ENCODE measurements at regions not wholly inside any gene's neighbourhood (a gene's known extent, or its start where the extent isn't known, plus 50 kb on each side); places are given as distances from the start of the nearest gene placed in this dataset.

DNA sequence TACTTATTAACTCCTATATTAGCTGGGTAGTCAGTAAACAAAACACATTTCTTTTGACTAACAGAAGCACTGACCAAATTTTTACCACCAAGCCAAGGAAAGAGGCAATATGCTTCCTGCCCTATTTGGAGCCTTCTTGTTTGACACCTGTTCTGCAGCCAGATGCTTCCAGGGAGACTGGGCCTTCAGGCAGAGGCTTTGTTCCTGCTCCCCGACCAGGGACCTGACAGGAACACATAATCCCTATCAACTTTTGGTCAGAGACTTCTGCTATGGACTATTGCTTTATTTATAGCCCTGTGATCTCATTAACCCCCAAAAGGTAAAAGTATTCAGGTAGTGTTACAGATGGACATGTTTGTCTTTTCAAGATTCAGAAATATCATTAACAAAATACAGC lies 541.3 kb downstream of the NTRK3 start:
- POLR2A ChIA-PET (ENCODE audit: low non-redundant PET): no interaction called here
- CTCF ChIA-PET: no interaction called here
- intact Hi-C loops (cut with micrococcal nuclease; ENCODE audit: unreplicated experiment): no loop called here

DNA sequence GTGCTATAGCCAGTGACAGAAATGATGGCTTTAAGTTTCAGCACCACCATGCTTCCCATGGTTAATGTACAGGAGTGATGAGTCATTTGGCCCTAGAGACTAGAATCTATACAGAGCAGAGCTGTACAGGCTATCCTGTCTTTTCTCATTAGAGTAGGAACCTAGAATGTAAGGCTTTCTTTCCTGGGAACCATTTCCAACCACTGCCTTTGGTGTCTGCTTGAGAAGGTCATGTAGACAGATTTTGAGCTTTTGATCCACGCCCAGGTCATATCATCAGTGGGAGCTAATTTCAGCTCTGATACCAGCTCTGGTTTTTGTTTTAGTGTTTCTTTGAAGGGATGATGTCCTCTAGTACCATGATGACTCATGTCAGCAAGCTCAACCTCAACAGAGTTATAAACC lies 543.1 kb downstream of the NTRK3 start:
- no peaks in the 10 kb centered on the region for H3K27me3 ChIP-seq (replicated peaks; ENCODE audit: insufficient read depth, low read depth, low read length, poor library complexity)
- H3K4me3 ChIP-seq (ENCODE audit: low read depth, low read length, poor library complexity, severe bottlenecking): no peak overlapping the region
- BruUV-seq (replicated peaks): no TSS peak
- H3K27ac ChIP-seq (ENCODE audit: low read depth, low read length, poor library complexity, severe bottlenecking): no peak overlapping the region
- H3K4me1 ChIP-seq (ENCODE audit: insufficient read depth, low read length, poor library complexity, severe bottlenecking): no peaks in the 10 kb centered on the region
- no peaks in the 10 kb centered on the region for H3K36me3 ChIP-seq (ENCODE audit: insufficient read depth, low read length, poor library complexity, severe bottlenecking)
- intact Hi-C loops (cut with micrococcal nuclease; ENCODE audit: unreplicated experiment): no loop called here
- TF ChIP-seq EZH2 (IDR thresholded peaks at IDR 0.05; ENCODE audit: borderline replicate concordance, low read depth, low read length, poor library complexity, severe bottlenecking): no peak
- TF ChIP-seq, protein P1, sequence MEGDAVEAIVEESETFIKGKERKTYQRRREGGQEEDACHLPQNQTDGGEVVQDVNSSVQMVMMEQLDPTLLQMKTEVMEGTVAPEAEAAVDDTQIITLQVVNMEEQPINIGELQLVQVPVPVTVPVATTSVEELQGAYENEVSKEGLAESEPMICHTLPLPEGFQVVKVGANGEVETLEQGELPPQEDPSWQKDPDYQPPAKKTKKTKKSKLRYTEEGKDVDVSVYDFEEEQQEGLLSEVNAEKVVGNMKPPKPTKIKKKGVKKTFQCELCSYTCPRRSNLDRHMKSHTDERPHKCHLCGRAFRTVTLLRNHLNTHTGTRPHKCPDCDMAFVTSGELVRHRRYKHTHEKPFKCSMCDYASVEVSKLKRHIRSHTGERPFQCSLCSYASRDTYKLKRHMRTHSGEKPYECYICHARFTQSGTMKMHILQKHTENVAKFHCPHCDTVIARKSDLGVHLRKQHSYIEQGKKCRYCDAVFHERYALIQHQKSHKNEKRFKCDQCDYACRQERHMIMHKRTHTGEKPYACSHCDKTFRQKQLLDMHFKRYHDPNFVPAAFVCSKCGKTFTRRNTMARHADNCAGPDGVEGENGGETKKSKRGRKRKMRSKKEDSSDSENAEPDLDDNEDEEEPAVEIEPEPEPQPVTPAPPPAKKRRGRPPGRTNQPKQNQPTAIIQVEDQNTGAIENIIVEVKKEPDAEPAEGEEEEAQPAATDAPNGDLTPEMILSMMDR (conservative IDR thresholded peaks at IDR 0.05; ENCODE audit: low read depth, low read length): no peak
- POLR2A ChIA-PET (ENCODE audit: low non-redundant PET): no interaction called here
- CTCF ChIA-PET: no interaction called here
- no peak for DNase-seq (ENCODE audit: low spot score)
- no peaks in the 10 kb centered on the region for H3K9me3 ChIP-seq (ENCODE audit: low read depth, low read length, poor library complexity, severe bottlenecking)

More for the DNA sequence above, 541.3 kb downstream of the NTRK3 start:
- H3K9me3 ChIP-seq (ENCODE audit: low read depth, low read length, poor library complexity, severe bottlenecking): no peaks in the 10 kb centered on the region
- no peak overlapping the region for H3K27ac ChIP-seq (ENCODE audit: low read depth, low read length, poor library complexity, severe bottlenecking)
- no peak overlapping the region for H3K4me3 ChIP-seq (ENCODE audit: low read depth, low read length, poor library complexity, severe bottlenecking)
- no peak for TF ChIP-seq EZH2 (IDR thresholded peaks at IDR 0.05; ENCODE audit: borderline replicate concordance, low read depth, low read length, poor library complexity, severe bottlenecking)
- TF ChIP-seq, protein P1 (conservative IDR thresholded peaks at IDR 0.05; ENCODE audit: low read depth, low read length): no peak
- no peak for DNase-seq (ENCODE audit: low spot score)
- no peaks in the 10 kb centered on the region for H3K36me3 ChIP-seq (ENCODE audit: insufficient read depth, low read length, poor library complexity, severe bottlenecking)
- no peaks in the 10 kb centered on the region for H3K4me1 ChIP-seq (ENCODE audit: insufficient read depth, low read length, poor library complexity, severe bottlenecking)
- no peaks in the 10 kb centered on the region for H3K27me3 ChIP-seq (replicated peaks; ENCODE audit: insufficient read depth, low read depth, low read length, poor library complexity)
- no TSS peak for BruUV-seq (replicated peaks)

DNA sequence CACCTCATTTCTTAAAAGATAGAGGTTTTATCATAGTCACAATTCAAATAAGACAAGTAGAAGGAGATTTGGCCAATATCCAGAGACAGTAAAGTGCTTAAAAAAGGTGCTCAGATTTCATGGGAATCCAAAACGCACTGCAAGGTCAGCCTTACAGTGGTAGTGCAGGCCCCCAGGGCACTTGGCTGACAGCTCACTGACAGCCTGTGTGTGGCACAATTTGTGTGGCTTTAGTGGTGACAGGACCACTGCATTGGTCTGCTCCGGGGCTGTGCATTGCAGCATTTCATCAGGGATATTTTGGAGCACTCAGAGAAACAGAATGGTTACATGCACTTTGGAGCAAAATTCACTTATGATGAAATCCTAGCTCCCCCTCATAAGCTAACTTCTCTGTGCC lies 544.3 kb downstream of the NTRK3 start:
- DNase-seq (ENCODE audit: low spot score): no peak
- TF ChIP-seq, protein P1 (conservative IDR thresholded peaks at IDR 0.05; ENCODE audit: low read depth, low read length): no peak
- no peak for TF ChIP-seq EZH2 (IDR thresholded peaks at IDR 0.05; ENCODE audit: borderline replicate concordance, low read depth, low read length, poor library complexity, severe bottlenecking)
- Histone ChIP-seq H3K36me3 (ENCODE audit: insufficient read depth, low read length, poor library complexity, severe bottlenecking) (no peaks in the 10 kb centered on the region), H3K4me3 (ENCODE audit: low read depth, low read length, poor library complexity, severe bottlenecking) (no peak overlapping the region), H3K9me3 (ENCODE audit: low read depth, low read length, poor library complexity, severe bottlenecking) (no peaks in the 10 kb centered on the region), H3K4me1 (ENCODE audit: insufficient read depth, low read length, poor library complexity, severe bottlenecking) (no peaks in the 10 kb centered on the region), H3K27me3 (replicated peaks; ENCODE audit: insufficient read depth, low read depth, low read length, poor library complexity) (no peaks in the 10 kb centered on the region), H3K27ac (ENCODE audit: low read depth, low read length, poor library complexity, severe bottlenecking) (no peak overlapping the region)
- ChIA-PET CTCF (no interaction called here), POLR2A (ENCODE audit: low non-redundant PET) (no interaction called here)
- no TSS peak for BruUV-seq (replicated peaks)
- intact Hi-C loops (cut with micrococcal nuclease; ENCODE audit: unreplicated experiment): no loop called here

Measured in A673 (cell line).